RCC 7860 (cell line): ENCODE measurements at regions not wholly inside any gene's neighbourhood (a gene's known extent, or its start where the extent isn't known, plus 50 kb on each side); places are given as distances from the start of the nearest gene placed in this dataset.
A peak's percentile ranks its signal among the peaks of the same experiment; 100 is the strongest.

ENCODE experiments used
- DNase-seq: peaks from one replicate; pipeline ENCODE4 v3.0.0-alpha.2; 2015; ENCODE audit warnings: low spot score
- FAIRE-seq: peaks from 2 replicates; lab custom pipeline; 2012; peaks lifted over from hg19 to GRCh38; lab: Jason Lieb, UNC

- DNase-seq (no peak), FAIRE-seq (no peak)
Observed at GRCh38 chrX:82070948-82071347, 869.0 kb downstream of the SH3BGRL start.

- DNase-seq (no peak), FAIRE-seq (no peak)
Observed at GRCh38 chrX:82081027-82081426, 879.1 kb downstream of the SH3BGRL start.

GRCh38 chrX:82087699-82088098, 885.8 kb downstream of the SH3BGRL start:
- no peak for FAIRE-seq
- DNase-seq, result no peak

GRCh38 chrX:82092307-82092706, 890.4 kb downstream of the SH3BGRL start:
- FAIRE-seq (no peak), DNase-seq (no peak)

GRCh38 chrX:82125103-82125502, 923.2 kb downstream of the SH3BGRL start:
- no peak for DNase-seq
- FAIRE-seq, result no peak

- no peak for DNase-seq
- FAIRE-seq, result peak; percentile 29
Observed at GRCh38 chrX:82127228-82128123, 925.6 kb downstream of the SH3BGRL start.

GRCh38 chrX:82134378-82134777, 932.5 kb downstream of the SH3BGRL start:
- no peak for DNase-seq
- FAIRE-seq, result no peak

- DNase-seq (no peak), FAIRE-seq (no peak)
Observed at GRCh38 chrX:82141942-82142341, 940.0 kb downstream of the SH3BGRL start.

GRCh38 chrX:82161195-82161594, 959.3 kb downstream of the SH3BGRL start:
- DNase-seq (no peak), FAIRE-seq (no peak)

- no peak for DNase-seq
- no peak for FAIRE-seq
Observed at GRCh38 chrX:82163701-82164100, 961.8 kb downstream of the SH3BGRL start.

GRCh38 chrX:82196866-82197265, 995.0 kb downstream of the SH3BGRL start:
- no peak for DNase-seq
- no peak for FAIRE-seq

- no peak for DNase-seq
- FAIRE-seq, result no peak
Observed at GRCh38 chrX:82208975-82209374, 1007.1 kb downstream of the SH3BGRL start.

- DNase-seq, result peak; percentile 34
- FAIRE-seq, result peak; percentile 14
Observed at GRCh38 chrX:82218361-82218760, 1016.5 kb downstream of the SH3BGRL start.

- no peak for DNase-seq
Observed at GRCh38 chrX:82219129-82219528, 1017.2 kb downstream of the SH3BGRL start.

GRCh38 chrX:82224961-82225360, 1023.1 kb downstream of the SH3BGRL start:
- DNase-seq (no peak), FAIRE-seq (no peak)

More at GRCh38 chrX:82219129-82219528, 1017.2 kb downstream of the SH3BGRL start:
- FAIRE-seq, result no peak

GRCh38 chrX:82230013-82230412, 1028.1 kb downstream of the SH3BGRL start:
- DNase-seq, result no peak
- FAIRE-seq, result no peak

- FAIRE-seq, result no peak
Observed at GRCh38 chrX:82232679-82233078, 1030.8 kb downstream of the SH3BGRL start.

GRCh38 chrX:82237328-82237727, 1035.4 kb downstream of the SH3BGRL start:
- no peak for DNase-seq
- FAIRE-seq, result no peak

More at GRCh38 chrX:82232679-82233078, 1030.8 kb downstream of the SH3BGRL start:
- no peak for DNase-seq
